ENCODE measurements at regions not wholly inside any gene's neighbourhood (a gene's known extent, or its start where the extent isn't known, plus 50 kb on each side); places are given as distances from the start of the nearest gene placed in this dataset.

- TF ChIP-seq, protein P1, sequence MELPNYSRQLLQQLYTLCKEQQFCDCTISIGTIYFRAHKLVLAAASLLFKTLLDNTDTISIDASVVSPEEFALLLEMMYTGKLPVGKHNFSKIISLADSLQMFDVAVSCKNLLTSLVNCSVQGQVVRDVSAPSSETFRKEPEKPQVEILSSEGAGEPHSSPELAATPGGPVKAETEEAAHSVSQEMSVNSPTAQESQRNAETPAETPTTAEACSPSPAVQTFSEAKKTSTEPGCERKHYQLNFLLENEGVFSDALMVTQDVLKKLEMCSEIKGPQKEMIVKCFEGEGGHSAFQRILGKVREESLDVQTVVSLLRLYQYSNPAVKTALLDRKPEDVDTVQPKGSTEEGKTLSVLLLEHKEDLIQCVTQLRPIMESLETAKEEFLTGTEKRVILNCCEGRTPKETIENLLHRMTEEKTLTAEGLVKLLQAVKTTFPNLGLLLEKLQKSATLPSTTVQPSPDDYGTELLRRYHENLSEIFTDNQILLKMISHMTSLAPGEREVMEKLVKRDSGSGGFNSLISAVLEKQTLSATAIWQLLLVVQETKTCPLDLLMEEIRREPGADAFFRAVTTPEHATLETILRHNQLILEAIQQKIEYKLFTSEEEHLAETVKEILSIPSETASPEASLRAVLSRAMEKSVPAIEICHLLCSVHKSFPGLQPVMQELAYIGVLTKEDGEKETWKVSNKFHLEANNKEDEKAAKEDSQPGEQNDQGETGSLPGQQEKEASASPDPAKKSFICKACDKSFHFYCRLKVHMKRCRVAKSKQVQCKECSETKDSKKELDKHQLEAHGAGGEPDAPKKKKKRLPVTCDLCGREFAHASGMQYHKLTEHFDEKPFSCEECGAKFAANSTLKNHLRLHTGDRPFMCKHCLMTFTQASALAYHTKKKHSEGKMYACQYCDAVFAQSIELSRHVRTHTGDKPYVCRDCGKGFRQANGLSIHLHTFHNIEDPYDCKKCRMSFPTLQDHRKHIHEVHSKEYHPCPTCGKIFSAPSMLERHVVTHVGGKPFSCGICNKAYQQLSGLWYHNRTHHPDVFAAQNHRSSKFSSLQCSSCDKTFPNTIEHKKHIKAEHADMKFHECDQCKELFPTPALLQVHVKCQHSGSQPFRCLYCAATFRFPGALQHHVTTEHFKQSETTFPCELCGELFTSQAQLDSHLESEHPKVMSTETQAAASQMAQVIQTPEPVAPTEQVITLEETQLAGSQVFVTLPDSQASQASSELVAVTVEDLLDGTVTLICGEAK (IDR thresholded peaks at IDR 0.05): no peak
- TF ChIP-seq, protein P1 (CRISPR knock-in tag; IDR thresholded peaks at IDR 0.05): no peak
- TF ChIP-seq ZZZ3 (IDR thresholded peaks at IDR 0.05) (no peak), PHB (CRISPR knock-in tag; IDR thresholded peaks at IDR 0.05) (no peak), ZNF668 (CRISPR knock-in tag; IDR thresholded peaks at IDR 0.05) (0 out of 2 replicates have a peak, but pooled peaks have one; percentile 30), NONO (IDR thresholded peaks at IDR 0.05; ENCODE audit: low read depth in 2 of 2, low read length in 1 of 2) (0 out of 4 replicates have a peak, but pooled peaks of 1 of the 2 experiments have one; percentile 28)
- TF ChIP-seq, protein P2, sequence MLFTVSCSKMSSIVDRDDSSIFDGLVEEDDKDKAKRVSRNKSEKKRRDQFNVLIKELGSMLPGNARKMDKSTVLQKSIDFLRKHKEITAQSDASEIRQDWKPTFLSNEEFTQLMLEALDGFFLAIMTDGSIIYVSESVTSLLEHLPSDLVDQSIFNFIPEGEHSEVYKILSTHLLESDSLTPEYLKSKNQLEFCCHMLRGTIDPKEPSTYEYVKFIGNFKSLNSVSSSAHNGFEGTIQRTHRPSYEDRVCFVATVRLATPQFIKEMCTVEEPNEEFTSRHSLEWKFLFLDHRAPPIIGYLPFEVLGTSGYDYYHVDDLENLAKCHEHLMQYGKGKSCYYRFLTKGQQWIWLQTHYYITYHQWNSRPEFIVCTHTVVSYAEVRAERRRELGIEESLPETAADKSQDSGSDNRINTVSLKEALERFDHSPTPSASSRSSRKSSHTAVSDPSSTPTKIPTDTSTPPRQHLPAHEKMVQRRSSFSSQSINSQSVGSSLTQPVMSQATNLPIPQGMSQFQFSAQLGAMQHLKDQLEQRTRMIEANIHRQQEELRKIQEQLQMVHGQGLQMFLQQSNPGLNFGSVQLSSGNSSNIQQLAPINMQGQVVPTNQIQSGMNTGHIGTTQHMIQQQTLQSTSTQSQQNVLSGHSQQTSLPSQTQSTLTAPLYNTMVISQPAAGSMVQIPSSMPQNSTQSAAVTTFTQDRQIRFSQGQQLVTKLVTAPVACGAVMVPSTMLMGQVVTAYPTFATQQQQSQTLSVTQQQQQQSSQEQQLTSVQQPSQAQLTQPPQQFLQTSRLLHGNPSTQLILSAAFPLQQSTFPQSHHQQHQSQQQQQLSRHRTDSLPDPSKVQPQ (CRISPR knock-in tag; IDR thresholded peaks at IDR 0.05; ENCODE audit: borderline replicate concordance): no peak
Measured at GRCh38 chr13:90783273-90783672, 564.2 kb upstream of the MIR17HG start (continued).

Measured in K562 (cell line).